ENCODE measurements at regions not wholly inside any gene's neighbourhood (a gene's known extent, or its start where the extent isn't known, plus 50 kb on each side); places are given as distances from the start of the nearest gene placed in this dataset.

GRCh38 chr18:46329736-46330246, 225.6 kb downstream of the HAUS1 start:
- DNase-seq (ENCODE audit: low read depth) = no peak
- no peak overlapping the region for H3K4me3 ChIP-seq (ENCODE audit: low read depth, low read length)
- no peak for TF ChIP-seq CTCF (IDR thresholded peaks at IDR 0.05; ENCODE audit: low read depth, low read length)
- no peak for TF ChIP-seq POLR2A (IDR thresholded peaks at IDR 0.05; ENCODE audit: extremely low read depth, insufficient read length)
- TF ChIP-seq MAX (IDR thresholded peaks at IDR 0.05; ENCODE audit: low read depth, low read length) = no peak
- no peak for TF ChIP-seq MYC (IDR thresholded peaks at IDR 0.05; ENCODE audit: low read depth, low read length)

- no peak overlapping the region for H3K4me3 ChIP-seq (ENCODE audit: low read depth, low read length)
- DNase-seq (ENCODE audit: low read depth) = peak; percentile 65
- TF ChIP-seq MYC (IDR thresholded peaks at IDR 0.05; ENCODE audit: low read depth, low read length) (no peak), POLR2A (IDR thresholded peaks at IDR 0.05; ENCODE audit: extremely low read depth, insufficient read length) (no peak), MAX (IDR thresholded peaks at IDR 0.05; ENCODE audit: low read depth, low read length) (no peak), CTCF (IDR thresholded peaks at IDR 0.05; ENCODE audit: low read depth, low read length) (no peak)
Observed at GRCh38 chr18:46331316-46331715, 227.1 kb downstream of the HAUS1 start.

- H3K4me3 ChIP-seq (ENCODE audit: low read depth, low read length) = no peak overlapping the region
Observed at GRCh38 chr18:46332286-46332801, 228.2 kb downstream of the HAUS1 start.

GRCh38 chr18:46332921-46333341, 228.7 kb downstream of the HAUS1 start:
- H3K4me3 ChIP-seq (ENCODE audit: low read depth, low read length) = no peak overlapping the region
- TF ChIP-seq CTCF (IDR thresholded peaks at IDR 0.05; ENCODE audit: low read depth, low read length) (no peak), MAX (IDR thresholded peaks at IDR 0.05; ENCODE audit: low read depth, low read length) (no peak), POLR2A (IDR thresholded peaks at IDR 0.05; ENCODE audit: extremely low read depth, insufficient read length) (no peak), MYC (IDR thresholded peaks at IDR 0.05; ENCODE audit: low read depth, low read length) (no peak)
- no peak for DNase-seq (ENCODE audit: low read depth)

More at GRCh38 chr18:46332286-46332801, 228.2 kb downstream of the HAUS1 start:
- no peak for DNase-seq (ENCODE audit: low read depth)
- no peak for TF ChIP-seq MAX (IDR thresholded peaks at IDR 0.05; ENCODE audit: low read depth, low read length)
- no peak for TF ChIP-seq CTCF (IDR thresholded peaks at IDR 0.05; ENCODE audit: low read depth, low read length)
- TF ChIP-seq MYC (IDR thresholded peaks at IDR 0.05; ENCODE audit: low read depth, low read length) = no peak
- no peak for TF ChIP-seq POLR2A (IDR thresholded peaks at IDR 0.05; ENCODE audit: extremely low read depth, insufficient read length)

- peak overlapping the region; percentile 44 for H3K4me3 ChIP-seq (ENCODE audit: low read depth, low read length)
Observed at GRCh38 chr18:46333431-46334135, 229.4 kb downstream of the HAUS1 start.

More at GRCh38 chr18:46333431-46334135, 229.4 kb downstream of the HAUS1 start:
- DNase-seq (ENCODE audit: low read depth) = peak; percentile 51
- no peak for TF ChIP-seq MYC (IDR thresholded peaks at IDR 0.05; ENCODE audit: low read depth, low read length)
- TF ChIP-seq MAX (IDR thresholded peaks at IDR 0.05; ENCODE audit: low read depth, low read length) = no peak
- TF ChIP-seq POLR2A (IDR thresholded peaks at IDR 0.05; ENCODE audit: extremely low read depth, insufficient read length) = no peak
- TF ChIP-seq CTCF (IDR thresholded peaks at IDR 0.05; ENCODE audit: low read depth, low read length) = no peak
